Omental fat pad (tissue), 3 donors: ENCODE measurements at regions not wholly inside any gene's neighbourhood (a gene's known extent, or its start where the extent isn't known, plus 50 kb on each side); places are given as distances from the start of the nearest gene placed in this dataset.
A peak's percentile ranks its signal among the peaks of the same experiment; 100 is the strongest.

Experiments used
- ATAC-seq: fragments of 150-250 bp; one replicate; pipeline ENCODE4 v1.9.1; 2016; ENCODE audit warnings: mild to moderate bottlenecking, moderate library complexity; ENCODE audit not compliant: low FRiP score
- DNase-seq: peaks from one replicate; pipeline ENCODE4 v3.0.0-alpha.2; 2019; ENCODE audit warnings: low spot score
- TF ChIP-seq, protein P1 (sequence below), 3 donors: fragments of 450-650 bp; IDR thresholded peaks; one replicate each; pipeline ENCODE4 v1.5.1; 2016 to 2017; ENCODE audit warnings: antibody characterized with exemption in 3 of 3, mild to moderate bottlenecking in 3 of 3, moderate library complexity in 2 of 3

DNA sequence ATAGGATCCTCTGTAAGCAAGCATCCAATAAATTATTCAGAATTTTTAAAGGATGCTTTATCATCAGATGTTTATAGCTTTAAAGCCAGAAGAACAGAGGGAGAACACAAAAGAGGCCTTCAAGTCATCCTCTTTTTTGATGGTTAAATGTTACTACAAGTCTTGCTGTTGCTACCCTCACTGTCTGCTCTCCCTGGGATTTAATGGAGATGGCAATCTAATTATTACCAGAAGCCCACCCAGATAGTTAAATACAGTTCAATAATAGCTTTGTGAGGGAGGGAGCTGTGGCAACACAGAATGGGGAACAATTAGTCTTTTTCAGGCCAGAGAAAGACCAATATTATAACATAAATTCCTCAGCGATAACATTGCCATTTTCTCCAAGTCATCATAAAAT lies 87.0 kb upstream of the ACTBL2 start:
- no peak for DNase-seq
- ATAC-seq, result no peak
- TF ChIP-seq, protein P1, sequence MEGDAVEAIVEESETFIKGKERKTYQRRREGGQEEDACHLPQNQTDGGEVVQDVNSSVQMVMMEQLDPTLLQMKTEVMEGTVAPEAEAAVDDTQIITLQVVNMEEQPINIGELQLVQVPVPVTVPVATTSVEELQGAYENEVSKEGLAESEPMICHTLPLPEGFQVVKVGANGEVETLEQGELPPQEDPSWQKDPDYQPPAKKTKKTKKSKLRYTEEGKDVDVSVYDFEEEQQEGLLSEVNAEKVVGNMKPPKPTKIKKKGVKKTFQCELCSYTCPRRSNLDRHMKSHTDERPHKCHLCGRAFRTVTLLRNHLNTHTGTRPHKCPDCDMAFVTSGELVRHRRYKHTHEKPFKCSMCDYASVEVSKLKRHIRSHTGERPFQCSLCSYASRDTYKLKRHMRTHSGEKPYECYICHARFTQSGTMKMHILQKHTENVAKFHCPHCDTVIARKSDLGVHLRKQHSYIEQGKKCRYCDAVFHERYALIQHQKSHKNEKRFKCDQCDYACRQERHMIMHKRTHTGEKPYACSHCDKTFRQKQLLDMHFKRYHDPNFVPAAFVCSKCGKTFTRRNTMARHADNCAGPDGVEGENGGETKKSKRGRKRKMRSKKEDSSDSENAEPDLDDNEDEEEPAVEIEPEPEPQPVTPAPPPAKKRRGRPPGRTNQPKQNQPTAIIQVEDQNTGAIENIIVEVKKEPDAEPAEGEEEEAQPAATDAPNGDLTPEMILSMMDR (IDR thresholded peaks at IDR 0.05), result no peak

DNA sequence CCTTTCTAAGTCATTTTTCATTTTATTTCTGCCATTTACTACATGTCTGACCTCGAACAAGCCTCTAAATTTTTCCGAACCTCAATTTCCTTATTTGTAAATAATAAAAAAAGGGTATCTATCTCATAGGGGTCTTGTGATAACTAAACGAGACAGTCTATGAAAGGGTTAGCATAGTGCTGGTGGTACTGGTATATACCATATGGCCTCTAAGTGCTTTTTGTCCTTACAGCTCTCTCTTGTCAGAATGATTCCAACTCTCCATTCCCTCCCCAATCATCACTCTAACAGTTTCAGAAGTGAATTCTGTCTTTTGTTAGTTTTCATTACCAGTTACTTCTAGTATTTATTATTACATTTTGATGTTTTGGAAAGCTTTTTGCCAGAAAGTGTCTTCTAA lies 85.5 kb upstream of the ACTBL2 start:
- no peak for ATAC-seq
- TF ChIP-seq, protein P1 (IDR thresholded peaks at IDR 0.05), result no peak

DNA sequence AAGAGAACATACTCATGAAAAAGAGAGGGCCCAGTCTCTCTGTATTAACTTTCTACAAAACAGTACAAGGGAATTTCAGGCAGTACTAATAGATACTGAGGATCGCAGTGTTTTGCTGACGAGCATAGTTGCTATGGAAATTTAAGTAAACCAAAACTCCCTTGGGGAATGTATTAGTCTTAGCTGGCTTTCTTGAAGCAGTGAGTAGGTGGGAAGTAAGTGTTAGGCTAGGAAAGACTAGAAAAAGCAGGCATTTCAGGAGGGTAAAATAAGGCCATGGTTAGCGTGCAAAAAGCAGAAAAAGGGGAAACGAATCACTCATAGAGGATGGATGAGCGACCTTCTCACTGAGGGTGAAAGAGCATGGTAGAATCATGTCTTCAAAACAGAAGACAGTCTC lies 84.3 kb upstream of the ACTBL2 start:
- TF ChIP-seq, protein P1 (IDR thresholded peaks at IDR 0.05), result no peak
- DNase-seq (no peak), ATAC-seq (peak; percentile 93)

More for the DNA sequence above, 85.5 kb upstream of the ACTBL2 start:
- no peak for DNase-seq

DNA sequence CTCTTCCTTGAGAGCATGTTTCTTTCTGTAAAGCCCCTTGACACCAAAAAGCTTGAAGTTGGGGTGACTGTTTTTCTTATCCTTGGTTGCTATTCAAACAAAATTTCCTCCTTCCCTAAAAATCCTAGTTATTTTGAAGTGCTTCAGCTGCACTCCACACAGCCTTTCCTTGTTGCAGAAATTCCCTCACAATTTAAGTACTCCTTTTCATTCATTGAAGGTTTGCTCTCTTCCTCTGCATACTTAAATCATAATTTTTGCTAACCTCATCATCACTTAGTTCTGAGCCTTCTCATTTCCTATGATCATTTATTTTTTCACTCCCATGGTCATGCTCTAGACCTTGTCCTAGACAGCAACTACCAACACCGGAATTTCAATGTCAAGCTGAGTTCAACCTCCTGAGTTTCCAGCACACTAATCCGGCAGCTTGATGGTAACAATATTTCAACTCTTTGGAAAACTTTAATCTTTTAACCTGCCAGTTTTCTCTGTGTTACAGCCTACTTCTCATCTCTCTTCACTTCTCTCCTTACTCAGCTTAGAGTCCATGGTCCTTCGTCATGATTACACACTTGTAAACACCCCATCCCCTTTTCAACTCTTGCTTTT lies 78.7 kb upstream of the ACTBL2 start:
- TF ChIP-seq, protein P1 (IDR thresholded peaks at IDR 0.05), result no peak
- ATAC-seq (no peak), DNase-seq (no peak)

DNA sequence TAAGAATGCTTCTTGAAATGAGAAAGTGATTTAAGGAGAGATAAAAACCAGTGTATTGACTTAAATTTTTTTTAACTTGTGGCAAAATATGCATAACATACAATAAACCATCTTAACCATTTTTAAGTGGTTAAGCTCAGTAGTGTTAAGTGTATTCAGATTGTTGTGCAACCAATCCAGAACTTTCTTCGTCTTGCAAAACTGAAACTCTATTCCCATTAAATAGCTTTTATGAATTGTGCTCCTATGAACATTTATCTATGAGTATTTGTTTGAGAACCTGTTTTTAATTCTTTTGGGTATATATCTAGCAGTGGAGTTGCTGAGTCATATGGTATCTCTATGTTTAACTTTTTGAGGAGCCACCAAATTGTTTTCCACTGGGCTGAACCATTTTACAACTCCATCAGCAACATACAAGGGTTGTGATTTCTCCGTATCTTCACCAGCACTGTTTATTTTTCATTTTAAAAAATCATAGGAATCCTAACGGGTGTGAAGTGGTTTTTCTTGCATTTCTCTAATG lies 76.6 kb upstream of the ACTBL2 start:
- TF ChIP-seq, protein P1 (IDR thresholded peaks at IDR 0.05), result no peak
- DNase-seq, result no peak
- no peak for ATAC-seq

DNA sequence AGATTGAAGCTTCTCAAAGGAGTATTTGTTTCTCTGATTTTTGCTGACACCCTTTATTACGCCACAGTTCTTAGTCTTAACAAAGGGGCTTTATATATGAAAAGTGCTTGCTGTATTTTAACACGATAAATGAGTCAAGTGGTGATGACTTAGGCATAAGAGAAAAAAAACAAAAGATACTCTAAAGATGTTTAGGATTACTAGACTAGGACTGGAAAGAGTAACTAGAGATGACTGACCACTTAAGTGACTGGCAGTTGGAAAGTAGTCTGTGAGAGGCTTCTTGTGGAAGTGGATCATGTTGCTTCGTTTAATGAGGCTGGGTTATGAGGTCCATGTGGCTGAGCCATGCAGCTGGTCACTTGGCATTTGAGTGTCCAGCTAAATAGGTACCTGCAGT lies 69.4 kb upstream of the ACTBL2 start:
- TF ChIP-seq, protein P1 (IDR thresholded peaks at IDR 0.05), result no peak
- DNase-seq, result no peak

DNA sequence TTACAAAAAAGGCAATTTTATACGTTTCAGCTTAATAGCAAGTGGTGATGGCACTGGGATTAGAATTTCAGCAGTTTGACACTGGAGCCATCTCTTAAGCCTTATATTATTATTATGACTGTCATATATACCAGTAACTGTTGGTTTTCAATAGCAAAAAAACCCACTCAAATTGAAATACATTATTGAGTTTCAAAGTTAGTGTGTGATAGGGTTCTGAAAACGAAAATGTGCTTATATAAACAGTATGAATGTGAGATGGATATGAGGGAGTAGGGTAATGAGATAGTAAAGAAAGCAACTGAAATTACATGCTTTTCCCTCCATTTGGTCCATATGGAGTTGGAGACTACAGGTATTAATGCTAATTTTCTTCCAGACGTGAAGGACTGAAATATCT lies 68.6 kb upstream of the ACTBL2 start:
- TF ChIP-seq, protein P1 (IDR thresholded peaks at IDR 0.05), result no peak
- ATAC-seq (no peak), DNase-seq (no peak)

More for the DNA sequence above, 69.4 kb upstream of the ACTBL2 start:
- ATAC-seq, result no peak
